CD4-positive, CD25-positive, alpha-beta regulatory T cell (primary cell): ENCODE measurements at regions not wholly inside any gene's neighbourhood (a gene's known extent, or its start where the extent isn't known, plus 50 kb on each side); places are given as distances from the start of the nearest gene placed in this dataset.

Experiments
- ATAC-seq, 2 donors: fragments of 150-1000 bp; cut with Tn5 transposase; one replicate each; pipeline ENCODE4 v1.10.0; 2021; ENCODE audit warnings: low read depth in 2 of 2, moderate number of reproducible peaks in 2 of 2, moderate library complexity in 1 of 2
- DNase-seq, 3 donors: peaks; one replicate each; pipeline versions ENCODE4 v3.0.0 to v3.0.0-alpha.2; 2012 to 2022; ENCODE audit warnings: mixed read lengths in 1 of 3
- H3K27ac ChIP-seq: one replicate; pipeline ENCODE4 v1.7.0; 2013; ENCODE audit warnings: mild to moderate bottlenecking, low read length; ENCODE audit not compliant: insufficient read depth, poor library complexity, severe bottlenecking
- H3K27me3 ChIP-seq: one replicate; pipeline ENCODE4 v1.7.0; 2013; ENCODE audit warnings: low read length; ENCODE audit not compliant: control insufficient read depth, insufficient read depth
- H3K36me3 ChIP-seq: one replicate; pipeline ENCODE4 v1.7.0; 2013; ENCODE audit warnings: mild to moderate bottlenecking, low read length, moderate library complexity; ENCODE audit not compliant: control insufficient read depth, insufficient read depth
- H3K4me1 ChIP-seq: 2 replicates; pipeline ENCODE4 v1.7.0; 2013; ENCODE audit warnings: mild to moderate bottlenecking, low read length; ENCODE audit not compliant: insufficient read depth, control insufficient read depth, poor library complexity, severe bottlenecking
- H3K4me3 ChIP-seq: one replicate; pipeline ENCODE4 v1.7.0; 2013; ENCODE audit warnings: low read depth, mild to moderate bottlenecking, low read length, moderate library complexity
- H3K9me3 ChIP-seq, 2 experiments: 1 replicate in 1 of 2; 2 replicates in 1 of 2; pipeline ENCODE4 v1.7.0; 2013; ENCODE audit warnings: low read length in 2 of 2, mild to moderate bottlenecking in 1 of 2, moderate library complexity in 1 of 2; ENCODE audit not compliant: control insufficient read depth in 2 of 2
- H3K27ac Mint-ChIP-seq, 3 donors: one replicate each; pipeline ENCODE4 v1.8.0; 2020 to 2022; ENCODE audit warnings: mild to moderate bottlenecking in 3 of 3, mixed read lengths in 3 of 3, moderate library complexity in 2 of 3
- H3K27me3 Mint-ChIP-seq: one replicate; pipeline ENCODE4 v1.8.0; 2022; ENCODE audit warnings: mild to moderate bottlenecking, mixed read lengths
- H3K36me3 Mint-ChIP-seq: one replicate; pipeline ENCODE4 v1.8.0; 2020; ENCODE audit warnings: mixed read lengths
- H3K4me1 Mint-ChIP-seq, 4 donors: one replicate each; pipeline ENCODE4 v1.8.0; 2020 to 2022; ENCODE audit warnings: mixed read lengths in 4 of 4, mild to moderate bottlenecking in 1 of 4
- H3K4me3 Mint-ChIP-seq, 4 donors: one replicate each; pipeline ENCODE4 v1.8.0; 2020 to 2022; ENCODE audit warnings: mild to moderate bottlenecking in 4 of 4, mixed read lengths in 4 of 4, moderate library complexity in 3 of 4
- H3K9me3 Mint-ChIP-seq, 7 donors: one replicate each; pipeline ENCODE4 v1.8.0; 2020 to 2022; ENCODE audit warnings: mixed read lengths in 7 of 7, mild to moderate bottlenecking in 3 of 7, moderate library complexity in 2 of 7

DNA sequence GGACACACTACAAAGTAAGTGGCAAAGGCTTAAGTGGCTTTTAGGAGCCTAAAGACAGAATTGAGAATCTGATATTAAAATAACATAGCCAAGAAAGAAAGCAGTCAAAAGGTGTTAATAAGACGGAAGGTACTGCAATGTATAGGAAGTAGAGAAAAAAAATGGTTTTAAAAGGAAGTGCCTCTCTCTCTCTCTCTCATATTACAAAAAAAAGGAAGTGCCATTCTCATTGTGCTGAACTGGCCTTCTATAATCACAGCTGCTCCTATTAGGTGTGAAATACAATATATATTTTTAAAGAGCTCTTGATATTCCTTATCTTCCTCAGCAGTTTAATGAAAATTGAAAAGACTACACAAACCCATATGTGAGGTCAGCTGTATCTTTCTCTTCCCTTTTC lies 199.4 kb upstream of the NPVF start:
- peaks cover 0 to 2% (median 0%) of the 10 kb centered on the region in 7 donors for H3K9me3 Mint-ChIP-seq
- no peaks in the 10 kb centered on the region for H3K36me3 Mint-ChIP-seq
- no peaks in the 10 kb centered on the region for H3K9me3 ChIP-seq
- no peaks in the 10 kb centered on the region for H3K27me3 ChIP-seq
- DNase-seq (no peak), ATAC-seq (no peak)
- H3K36me3 ChIP-seq, result no peaks in the 10 kb centered on the region
- no peaks in the 10 kb centered on the region for H3K4me1 ChIP-seq
- no peak overlapping the region for H3K27ac ChIP-seq
- no peak overlapping the region for H3K4me3 Mint-ChIP-seq
- H3K27ac Mint-ChIP-seq, result no peak overlapping the region
- no peak overlapping the region for H3K4me3 ChIP-seq
- H3K27me3 Mint-ChIP-seq, result peaks cover 5% of the 10 kb centered on the region
- H3K4me1 Mint-ChIP-seq, result no peaks in the 10 kb centered on the region

DNA sequence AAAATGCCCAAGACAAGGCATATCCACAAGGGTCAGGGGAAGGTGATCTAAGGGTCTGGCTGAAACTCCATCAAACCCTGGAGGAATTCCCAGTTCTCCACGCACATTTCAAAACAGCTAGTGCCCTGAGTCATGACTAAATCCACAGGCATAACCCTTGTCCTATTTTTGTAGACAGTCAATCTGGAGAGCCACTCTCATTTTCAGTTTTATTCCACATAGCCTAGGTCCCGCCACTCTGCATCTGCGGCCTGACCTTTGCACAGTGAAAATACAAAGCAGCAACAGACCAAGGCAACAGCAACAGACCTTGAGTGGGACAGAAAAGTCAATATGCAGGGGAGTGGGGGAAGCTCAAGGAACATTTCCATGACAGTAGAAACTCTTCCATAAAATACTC lies 201.4 kb upstream of the NPVF start:
- Histone ChIP-seq H3K4me3 (no peak overlapping the region), H3K9me3 (no peaks in the 10 kb centered on the region), H3K27me3 (no peaks in the 10 kb centered on the region), H3K27ac (no peak overlapping the region), H3K36me3 (no peaks in the 10 kb centered on the region), H3K4me1 (no peaks in the 10 kb centered on the region)
- no peak for ATAC-seq
- Mint-ChIP-seq H3K27me3 (peaks cover 5% of the 10 kb centered on the region), H3K4me1 (no peaks in the 10 kb centered on the region), H3K4me3 (no peak overlapping the region), H3K36me3 (no peaks in the 10 kb centered on the region), H3K9me3 (peaks cover 0 to 2% (median 0%) of the 10 kb centered on the region in 7 donors), H3K27ac (no peak overlapping the region)
- DNase-seq, result no peak

DNA sequence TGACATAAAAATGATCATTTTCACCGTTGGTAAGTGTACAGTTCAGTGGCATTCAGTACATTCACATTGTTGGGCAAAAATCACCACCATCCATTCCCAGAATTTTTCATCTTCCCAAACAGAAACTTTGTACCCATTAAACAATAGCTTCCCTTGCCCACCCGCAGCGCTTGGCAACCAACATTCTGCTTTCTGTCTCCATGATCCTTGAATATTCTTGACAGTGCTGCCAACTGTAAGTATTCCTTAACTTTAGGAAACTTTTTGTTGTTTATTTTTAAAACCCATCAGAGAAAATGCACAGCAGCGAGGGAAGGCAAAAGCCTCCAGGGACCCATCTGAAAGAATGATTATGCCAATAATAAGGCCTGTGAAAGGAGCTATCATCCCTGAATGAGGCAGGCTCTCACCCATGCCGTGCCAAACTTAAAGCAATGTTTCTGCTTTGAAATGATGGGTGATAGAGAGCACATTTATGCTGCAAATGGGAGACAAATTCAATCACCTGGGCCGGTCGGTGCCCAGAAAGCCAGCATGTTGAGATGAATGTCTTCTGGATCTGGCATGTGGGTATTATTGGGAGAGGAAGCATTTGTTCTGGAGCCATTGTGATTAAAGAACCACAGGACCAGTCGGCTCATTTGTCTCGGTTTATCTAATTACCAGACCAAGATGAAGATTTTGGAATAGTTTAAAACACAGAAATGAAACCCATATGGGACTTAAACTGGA lies 202.1 kb upstream of the NPVF start:
- DNase-seq, result no peak
- Mint-ChIP-seq H3K36me3 (no peaks in the 10 kb centered on the region), H3K4me3 (no peak overlapping the region), H3K9me3 (peaks cover 0 to 2% (median 0%) of the 10 kb centered on the region in 7 donors), H3K27ac (no peak overlapping the region), H3K27me3 (peaks cover 5% of the 10 kb centered on the region), H3K4me1 (no peaks in the 10 kb centered on the region)
- Histone ChIP-seq H3K9me3 (no peaks in the 10 kb centered on the region), H3K27me3 (no peaks in the 10 kb centered on the region), H3K36me3 (no peaks in the 10 kb centered on the region), H3K27ac (no peak overlapping the region), H3K4me3 (no peak overlapping the region), H3K4me1 (no peaks in the 10 kb centered on the region)
- ATAC-seq, result no peak

DNA sequence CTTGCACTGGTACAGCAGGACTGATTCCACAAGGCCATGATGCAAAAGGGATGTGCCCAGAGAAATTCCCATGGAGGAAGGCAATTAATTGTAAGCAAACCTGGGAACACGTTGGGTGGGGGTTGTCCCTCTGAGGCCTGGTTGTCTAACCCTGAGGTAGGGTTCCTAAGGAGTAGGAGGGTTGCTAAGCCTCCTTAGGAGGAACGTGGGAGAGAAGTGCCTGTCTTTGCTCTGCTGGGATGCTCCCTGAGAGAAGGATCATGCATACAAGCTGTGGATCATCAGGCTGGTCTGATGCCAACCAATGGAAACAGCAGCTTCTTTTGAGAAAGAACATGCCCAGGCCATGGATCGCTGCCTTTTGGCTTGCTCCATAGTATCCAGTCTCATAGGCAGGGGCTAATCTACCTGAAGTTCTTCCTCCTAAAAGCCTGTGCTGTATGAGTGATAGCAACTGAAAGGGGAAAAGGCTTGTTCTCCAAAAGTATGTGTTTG lies 203.7 kb upstream of the NPVF start:
- Mint-ChIP-seq H3K27me3 (peaks cover 5% of the 10 kb centered on the region), H3K36me3 (no peaks in the 10 kb centered on the region), H3K4me1 (no peaks in the 10 kb centered on the region), H3K27ac (no peak overlapping the region), H3K9me3 (peaks cover 0 to 2% (median 0%) of the 10 kb centered on the region in 7 donors), H3K4me3 (no peak overlapping the region)
- Histone ChIP-seq H3K9me3 (no peaks in the 10 kb centered on the region), H3K36me3 (no peaks in the 10 kb centered on the region), H3K4me3 (no peak overlapping the region), H3K27ac (no peak overlapping the region), H3K27me3 (no peaks in the 10 kb centered on the region), H3K4me1 (no peaks in the 10 kb centered on the region)
- DNase-seq (no peak), ATAC-seq (no peak)

DNA sequence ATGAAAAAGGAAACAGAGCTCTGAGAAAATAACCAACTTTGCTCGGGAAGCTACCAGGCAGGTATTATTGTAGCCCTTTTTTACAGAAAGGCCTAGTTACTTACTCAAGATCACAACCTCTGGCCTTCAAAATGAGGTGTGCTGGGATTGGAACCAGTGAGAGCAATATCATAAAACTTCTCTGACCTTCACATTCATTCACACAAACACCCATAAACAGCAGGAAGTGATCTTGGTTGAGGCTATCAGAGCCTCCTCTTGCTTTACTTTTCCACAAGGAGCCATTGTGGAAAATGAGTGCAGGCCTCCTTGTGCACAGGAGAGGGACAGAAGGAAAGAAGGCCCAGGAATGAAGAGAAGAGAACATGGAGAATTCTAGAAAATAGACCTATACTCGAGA lies 204.5 kb upstream of the NPVF start:
- no peaks in the 10 kb centered on the region for H3K36me3 Mint-ChIP-seq
- no peak overlapping the region for H3K4me3 Mint-ChIP-seq
- peaks cover 0 to 2% (median 0%) of the 10 kb centered on the region in 7 donors for H3K9me3 Mint-ChIP-seq
- no peak overlapping the region for H3K27ac Mint-ChIP-seq
- no peaks in the 10 kb centered on the region for H3K9me3 ChIP-seq
- H3K27me3 Mint-ChIP-seq, result peaks cover 5% of the 10 kb centered on the region
- no peak overlapping the region for H3K4me3 ChIP-seq
- H3K27ac ChIP-seq, result no peak overlapping the region
- H3K4me1 Mint-ChIP-seq, result no peaks in the 10 kb centered on the region
- ATAC-seq, result no peak
- DNase-seq, result no peak
- no peaks in the 10 kb centered on the region for H3K4me1 ChIP-seq
- no peaks in the 10 kb centered on the region for H3K27me3 ChIP-seq
- H3K36me3 ChIP-seq, result no peaks in the 10 kb centered on the region

DNA sequence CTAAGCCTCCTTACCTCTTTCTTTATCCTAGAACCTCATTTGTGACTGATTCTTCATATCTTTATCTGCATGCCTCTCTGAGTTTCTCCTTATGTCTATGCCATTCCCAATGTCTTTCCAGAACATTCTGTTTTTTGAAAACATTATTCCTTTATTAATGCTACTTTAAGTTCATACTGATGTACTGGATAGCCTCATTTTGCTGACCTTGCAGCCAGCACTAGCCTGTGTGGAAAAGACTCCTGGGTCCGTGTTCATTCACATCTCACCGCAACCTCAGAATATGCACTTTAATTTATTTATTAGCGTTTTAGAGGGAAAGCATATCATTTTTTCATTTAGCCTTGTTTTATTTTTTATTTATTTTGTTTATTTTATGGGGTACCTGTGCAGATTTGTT lies 208.1 kb upstream of the NPVF start:
- DNase-seq (no peak), ATAC-seq (no peak)
- H3K4me3 ChIP-seq, result no peak overlapping the region
- H3K9me3 ChIP-seq, result peaks cover 0 to 6% of the 10 kb centered on the region in 2 experiments
- H3K4me1 ChIP-seq, result no peaks in the 10 kb centered on the region
- Mint-ChIP-seq H3K9me3 (peaks cover 0 to 24% (median 6%) of the 10 kb centered on the region in 7 donors), H3K27ac (no peak overlapping the region), H3K36me3 (peaks cover 5% of the 10 kb centered on the region), H3K4me3 (no peak overlapping the region), H3K27me3 (peaks cover 19% of the 10 kb centered on the region), H3K4me1 (no peaks in the 10 kb centered on the region)
- H3K27me3 ChIP-seq, result no peaks in the 10 kb centered on the region
- H3K27ac ChIP-seq, result no peak overlapping the region
- no peaks in the 10 kb centered on the region for H3K36me3 ChIP-seq

DNA sequence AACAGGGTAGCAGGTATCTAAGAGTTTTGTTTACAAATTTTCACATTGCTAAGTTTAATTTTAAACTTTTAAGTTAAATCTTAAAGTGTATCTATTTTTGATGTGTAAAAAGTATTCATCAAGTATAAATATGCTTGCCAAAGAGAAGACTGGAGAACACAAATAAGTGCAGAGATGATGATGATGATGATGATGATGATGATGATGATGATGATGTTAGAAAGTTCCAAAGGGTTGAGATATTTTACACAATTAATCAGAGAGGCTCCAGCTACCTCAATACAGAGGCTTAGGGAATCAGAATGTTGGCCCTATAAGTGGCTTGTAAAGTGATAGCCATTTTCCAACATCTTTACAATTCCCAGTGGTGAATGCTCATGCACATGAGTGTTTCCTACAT lies 209.0 kb upstream of the NPVF start:
- Mint-ChIP-seq H3K9me3 (peaks cover 0 to 29% (median 9%) of the 10 kb centered on the region in 7 donors), H3K27me3 (peaks cover 16% of the 10 kb centered on the region), H3K36me3 (peaks cover 5% of the 10 kb centered on the region), H3K4me1 (no peaks in the 10 kb centered on the region), H3K27ac (no peak overlapping the region), H3K4me3 (no peak overlapping the region)
- H3K9me3 ChIP-seq, result peaks cover 0 to 7% of the 10 kb centered on the region in 2 experiments
- DNase-seq (no peak), ATAC-seq (no peak)
- H3K4me1 ChIP-seq, result no peaks in the 10 kb centered on the region
- no peaks in the 10 kb centered on the region for H3K27me3 ChIP-seq
- no peak overlapping the region for H3K27ac ChIP-seq
- H3K4me3 ChIP-seq, result no peak overlapping the region
- no peaks in the 10 kb centered on the region for H3K36me3 ChIP-seq

DNA sequence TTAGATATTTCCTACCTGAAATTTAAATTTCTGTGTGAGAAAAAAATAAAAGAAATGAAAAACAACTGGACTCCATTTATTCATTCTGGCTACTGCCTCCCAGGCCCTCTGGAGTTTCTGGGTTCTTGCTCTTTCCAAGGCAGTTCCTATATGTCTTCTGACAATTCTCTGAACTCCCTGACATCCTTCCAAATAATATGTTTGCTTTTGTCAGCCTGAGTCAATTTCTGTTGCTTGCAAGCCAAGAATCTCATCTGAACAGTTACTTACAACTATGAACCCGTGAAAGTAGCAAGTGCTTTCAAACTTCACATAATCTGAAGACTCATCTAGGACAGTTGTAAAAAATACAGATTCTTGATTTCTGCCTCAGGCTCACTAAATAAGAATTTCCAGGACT lies 216.7 kb upstream of the NPVF start:
- Histone ChIP-seq H3K27ac (no peak overlapping the region), H3K27me3 (no peaks in the 10 kb centered on the region), H3K9me3 (peaks cover 5 to 7% of the 10 kb centered on the region in 2 experiments), H3K4me1 (no peaks in the 10 kb centered on the region), H3K4me3 (no peak overlapping the region), H3K36me3 (no peaks in the 10 kb centered on the region)
- no peak for DNase-seq
- peaks cover 0 to 32% (median 12%) of the 10 kb centered on the region in 7 donors for H3K9me3 Mint-ChIP-seq
- no peak for ATAC-seq
- H3K4me1 Mint-ChIP-seq, result no peaks in the 10 kb centered on the region
- peaks cover 14% of the 10 kb centered on the region for H3K27me3 Mint-ChIP-seq
- H3K4me3 Mint-ChIP-seq, result no peak overlapping the region
- H3K27ac Mint-ChIP-seq, result no peak overlapping the region
- H3K36me3 Mint-ChIP-seq, result peaks cover 5% of the 10 kb centered on the region
